HG02840 (cell line): ENCODE measurements at regions not wholly inside any gene's neighbourhood (a gene's known extent, or its start where the extent isn't known, plus 50 kb on each side); places are given as distances from the start of the nearest gene placed in this dataset.
"Not testable (repeated sequence)": the region's sequence is repeated elsewhere in the genome, so short reads cannot be mapped to it uniquely, and the experiment has no call there.

Experiments used
- ATAC-seq: cut with Tn5 transposase; IDR thresholded peaks from one replicate; pipeline ENCODE4 v1.9.1; 2021; ENCODE audit warnings: mild to moderate bottlenecking, moderate library complexity, moderate number of reproducible peaks; ENCODE audit not compliant: unreplicated experiment, low FRiP score

GRCh38 chr11:34830648-34831047 lies 85.5 kb downstream of the APIP start:
- no peak for ATAC-seq

GRCh38 chr11:34830035-34830434 lies 86.1 kb downstream of the APIP start:
- no peak for ATAC-seq

- peak; percentile 60 for ATAC-seq
Observed at GRCh38 chr11:34827228-34827627, 89.0 kb downstream of the APIP start.

GRCh38 chr11:34826384-34826726 lies 89.8 kb downstream of the APIP start:
- ATAC-seq: no peak

GRCh38 chr11:34825670-34826383 lies 90.4 kb downstream of the APIP start:
- ATAC-seq: no peak

GRCh38 chr11:34825315-34825669 lies 90.9 kb downstream of the APIP start:
- no peak for ATAC-seq

- no peak for ATAC-seq
Observed at GRCh38 chr11:34824425-34824824, 91.8 kb downstream of the APIP start.

- ATAC-seq: no peak
Observed at GRCh38 chr11:34823639-34824038, 92.5 kb downstream of the APIP start.

GRCh38 chr11:34823197-34823596 lies 93.0 kb downstream of the APIP start:
- ATAC-seq: no peak

GRCh38 chr11:34819740-34820482 lies 96.3 kb downstream of the APIP start:
- no peak for ATAC-seq

GRCh38 chr11:34817812-34818211 lies 98.4 kb downstream of the APIP start:
- ATAC-seq: not testable (repeated sequence)

GRCh38 chr11:34816698-34817213 lies 99.4 kb downstream of the APIP start:
- no peak for ATAC-seq

GRCh38 chr11:34812905-34813576 lies 103.1 kb downstream of the APIP start:
- no peak for ATAC-seq

GRCh38 chr11:34811858-34812257 lies 104.3 kb downstream of the APIP start:
- no peak for ATAC-seq

- no peak for ATAC-seq
Observed at GRCh38 chr11:34810107-34810562, 106.0 kb downstream of the APIP start.

GRCh38 chr11:34809191-34810106 lies 106.7 kb downstream of the APIP start:
- ATAC-seq: no peak

GRCh38 chr11:34806875-34807274 lies 109.3 kb downstream of the APIP start:
- ATAC-seq: no peak

GRCh38 chr11:34805937-34806336 lies 110.2 kb downstream of the APIP start:
- ATAC-seq: no peak

- no peak for ATAC-seq
Observed at GRCh38 chr11:34799848-34800247, 116.3 kb downstream of the APIP start.

- ATAC-seq: no peak
Observed at GRCh38 chr11:34798985-34799384, 117.2 kb downstream of the APIP start.
